Stimulated activated CD4-positive, alpha-beta T cell treated with anti-CD3 and anti-CD28 coated beads, Interleukin-1b, Interleukin-23, amount 100 ng/mL, for 4 hours (primary cell): ENCODE measurements at regions not wholly inside any gene's neighbourhood (a gene's known extent, or its start where the extent isn't known, plus 50 kb on each side); places are given as distances from the start of the nearest gene placed in this dataset.

ENCODE experiments used
- DNase-seq, 2 donors: peaks; one replicate each; pipeline ENCODE4 v3.0.0-alpha.2; 2020; ENCODE audit warnings: low read depth in 2 of 2

DNA sequence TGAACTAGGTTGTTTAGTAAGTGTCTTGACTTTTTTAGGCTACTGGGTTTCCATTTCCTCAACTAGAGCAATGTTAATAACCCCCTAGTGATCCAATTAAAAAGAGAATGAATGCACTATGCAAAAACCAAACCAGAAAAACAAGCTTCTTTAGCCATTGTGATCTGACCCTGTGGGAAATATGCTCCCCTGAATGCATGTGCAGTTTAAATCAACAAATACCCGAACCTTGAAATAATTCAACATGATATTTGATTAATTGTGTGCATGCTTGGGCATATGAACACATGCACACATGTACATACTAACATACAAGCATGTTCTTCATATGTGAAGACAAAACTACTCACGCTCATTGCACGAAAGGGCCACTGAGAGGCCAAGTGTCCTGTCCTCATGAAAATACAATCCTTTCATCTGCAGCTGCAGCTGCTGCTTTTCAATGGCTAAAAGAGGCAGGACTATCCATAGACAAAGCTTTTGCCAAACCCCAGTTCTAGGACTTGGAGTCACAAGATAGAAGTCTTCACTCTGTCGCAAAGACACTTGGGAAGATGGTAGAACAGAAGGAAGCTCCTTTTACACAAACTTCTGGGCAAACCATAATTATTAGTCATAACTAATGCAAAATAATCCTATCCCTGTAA lies 207.1 kb upstream of the POU3F2 start:
- no peak for DNase-seq

DNA sequence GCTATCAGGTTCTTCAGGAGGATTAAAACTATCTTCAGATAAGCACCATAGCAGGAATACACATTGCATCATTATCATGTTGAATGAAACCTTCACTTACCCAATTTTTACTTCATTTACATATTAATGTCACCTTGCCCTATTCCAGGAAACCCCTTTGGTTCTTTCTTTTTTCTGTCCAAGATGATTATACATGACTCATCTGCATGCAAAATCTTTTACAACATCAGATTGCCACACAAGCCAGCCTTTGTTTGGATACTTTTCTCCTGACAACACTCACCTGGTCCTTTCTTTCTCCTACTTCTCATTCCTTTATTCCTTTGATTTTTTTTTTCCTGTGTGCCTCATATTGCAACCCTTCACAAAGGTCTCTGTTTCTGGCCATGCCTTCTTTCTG lies 200.5 kb upstream of the POU3F2 start:
- no peak for DNase-seq

DNA sequence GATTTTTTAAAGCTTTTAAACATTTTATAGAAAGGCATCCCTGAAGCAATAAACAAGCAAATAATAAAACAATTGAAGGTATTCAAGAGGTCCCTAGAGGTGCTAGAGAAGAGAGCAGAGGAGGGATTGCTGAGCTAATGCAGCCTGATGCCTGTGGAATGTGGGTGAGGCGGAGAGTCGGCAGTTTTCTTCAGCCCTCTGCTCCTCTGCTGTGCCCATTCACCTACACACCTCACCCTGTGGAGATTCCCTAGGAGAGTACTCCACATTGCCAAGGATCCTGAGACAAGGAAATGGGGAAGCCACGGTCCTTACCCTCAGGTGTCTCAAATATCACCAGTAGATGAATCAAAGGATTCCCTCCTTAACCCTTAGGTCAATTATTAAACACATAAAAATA lies 199.8 kb upstream of the POU3F2 start:
- DNase-seq: no peak

DNA sequence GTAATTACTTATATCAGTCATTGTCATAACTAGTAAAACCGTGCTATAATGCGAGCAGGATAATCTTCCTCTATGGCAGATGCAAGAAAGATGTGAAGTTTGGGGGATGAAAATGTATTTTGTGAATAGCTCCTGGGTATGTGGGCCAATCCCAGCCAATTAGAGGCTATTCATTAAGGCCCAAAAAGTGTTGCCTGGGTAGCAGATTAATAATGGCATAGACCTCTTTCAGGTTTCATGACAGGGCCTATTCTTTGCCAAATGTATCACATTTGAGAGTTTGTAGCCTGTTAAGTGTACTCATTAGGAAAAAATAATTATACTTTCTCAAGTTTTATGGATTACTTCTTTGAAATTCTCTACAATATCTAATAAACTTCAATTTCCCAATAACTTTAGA lies 199.2 kb upstream of the POU3F2 start:
- no peak for DNase-seq

DNA sequence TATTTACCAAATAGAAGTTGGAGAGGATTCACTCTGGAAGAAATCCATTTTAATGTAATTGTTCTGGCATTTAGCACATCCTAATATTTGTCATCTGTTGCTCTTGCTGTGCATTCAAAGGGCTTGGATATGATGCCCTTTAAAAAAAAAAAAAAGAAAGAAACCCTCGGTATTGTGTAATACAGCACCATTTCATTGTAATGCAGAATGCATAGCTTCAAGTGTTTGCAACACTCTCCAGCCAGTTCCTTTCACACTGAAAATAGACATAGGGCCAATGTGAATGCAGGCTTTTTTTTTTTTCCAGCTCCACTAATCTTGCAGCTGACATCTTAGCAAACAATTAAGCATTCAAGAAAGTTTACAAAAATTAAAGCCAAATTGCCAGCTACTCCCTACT lies 197.4 kb upstream of the POU3F2 start:
- DNase-seq: no peak

DNA sequence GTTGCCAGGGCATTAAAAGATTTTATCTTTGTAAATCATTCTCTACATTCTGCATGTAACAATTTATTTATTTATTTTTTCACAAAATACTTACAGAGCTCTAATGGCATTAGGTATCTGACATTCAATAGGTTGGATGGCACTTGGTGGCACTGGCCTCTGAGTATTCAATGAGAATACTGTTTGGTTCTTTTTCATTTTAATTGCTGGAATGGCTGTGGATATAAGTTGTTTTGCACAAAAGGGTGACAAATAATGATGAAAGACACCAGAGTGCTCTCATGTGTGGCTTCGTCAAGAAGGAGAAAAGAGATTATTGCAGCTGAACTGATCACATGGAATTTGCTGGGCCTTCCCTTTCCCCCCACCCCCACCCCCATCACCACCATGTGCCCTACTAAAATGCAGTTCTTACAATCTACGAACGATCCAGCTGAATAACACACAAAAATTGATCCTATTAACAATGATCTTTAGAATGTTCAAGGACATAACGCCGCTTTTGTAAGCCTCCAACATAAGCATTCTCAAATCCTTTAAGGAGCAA lies 195.2 kb upstream of the POU3F2 start:
- DNase-seq: no peak

DNA sequence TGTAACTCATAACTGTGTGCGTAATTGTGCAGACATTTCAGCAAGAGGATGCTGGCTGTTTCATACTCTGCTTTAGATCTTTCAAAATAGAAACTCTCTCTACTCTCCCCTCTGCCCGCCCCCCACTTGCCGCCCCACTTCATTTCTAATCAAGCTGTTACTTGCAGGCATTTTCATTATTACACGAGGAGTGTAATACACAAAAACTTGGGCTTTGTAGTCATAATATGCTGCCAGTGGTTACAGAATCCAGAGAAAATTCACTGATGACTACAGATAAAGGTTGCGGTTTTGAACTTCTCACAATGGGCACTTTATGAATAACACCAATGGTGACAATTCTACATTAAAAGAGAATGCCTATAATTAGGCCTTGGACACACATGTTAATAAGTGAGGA lies 194.0 kb upstream of the POU3F2 start:
- DNase-seq: no peak

DNA sequence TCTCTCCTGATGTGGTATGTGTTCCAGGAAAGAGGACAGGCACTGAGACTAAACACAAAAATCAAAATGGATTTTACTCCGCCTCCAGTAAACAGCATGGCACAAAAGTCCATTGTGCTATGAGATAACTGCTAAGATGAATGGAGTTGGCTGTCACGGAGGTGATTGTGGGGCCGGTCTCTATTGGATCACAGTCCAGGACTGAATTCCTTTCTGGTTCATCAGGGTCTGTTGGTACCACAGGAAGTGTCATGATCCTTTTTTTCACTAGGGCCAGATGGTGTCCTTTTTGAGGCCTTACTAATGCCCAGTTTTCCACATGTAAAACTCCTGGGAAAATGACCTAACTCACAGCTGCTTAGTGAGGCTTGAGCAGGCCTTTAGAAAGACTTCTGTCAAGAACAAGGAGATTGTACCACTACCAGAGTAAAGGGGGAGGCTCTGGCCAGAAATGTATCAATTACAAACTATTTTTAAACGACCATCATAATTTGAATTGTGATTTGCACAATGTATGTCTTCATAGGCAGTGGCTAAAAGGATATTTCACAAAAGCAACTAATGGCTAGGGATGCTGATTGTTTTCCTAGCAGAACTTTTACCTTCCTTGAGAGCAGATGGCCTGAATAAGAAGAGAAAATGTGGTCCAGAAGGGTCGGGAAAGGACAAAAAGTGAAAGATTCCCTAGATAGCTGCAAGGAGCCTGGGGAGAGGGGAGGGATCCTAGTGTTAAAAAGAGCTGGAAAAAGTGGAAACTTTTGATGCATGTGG lies 192.2 kb upstream of the POU3F2 start:
- DNase-seq: no peak

DNA sequence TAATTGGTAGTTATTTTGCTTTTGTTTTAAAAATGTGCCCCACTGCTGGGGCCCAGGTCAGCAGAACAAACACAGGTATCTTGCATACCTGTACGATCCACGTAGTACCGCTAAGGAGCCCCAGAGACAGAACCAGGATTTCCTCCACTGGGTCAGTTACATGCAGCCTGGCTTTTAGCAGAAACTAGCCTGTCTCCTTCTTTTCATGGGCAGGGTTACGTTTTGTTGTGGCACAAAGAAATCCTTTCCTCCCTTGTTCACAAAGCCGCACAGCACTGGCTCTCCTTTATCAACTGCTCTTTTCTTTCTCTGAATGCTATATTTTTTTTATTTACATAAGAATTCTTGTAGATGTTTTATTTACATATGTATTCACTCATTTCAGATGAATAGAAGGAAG lies 190.3 kb upstream of the POU3F2 start:
- no peak for DNase-seq

DNA sequence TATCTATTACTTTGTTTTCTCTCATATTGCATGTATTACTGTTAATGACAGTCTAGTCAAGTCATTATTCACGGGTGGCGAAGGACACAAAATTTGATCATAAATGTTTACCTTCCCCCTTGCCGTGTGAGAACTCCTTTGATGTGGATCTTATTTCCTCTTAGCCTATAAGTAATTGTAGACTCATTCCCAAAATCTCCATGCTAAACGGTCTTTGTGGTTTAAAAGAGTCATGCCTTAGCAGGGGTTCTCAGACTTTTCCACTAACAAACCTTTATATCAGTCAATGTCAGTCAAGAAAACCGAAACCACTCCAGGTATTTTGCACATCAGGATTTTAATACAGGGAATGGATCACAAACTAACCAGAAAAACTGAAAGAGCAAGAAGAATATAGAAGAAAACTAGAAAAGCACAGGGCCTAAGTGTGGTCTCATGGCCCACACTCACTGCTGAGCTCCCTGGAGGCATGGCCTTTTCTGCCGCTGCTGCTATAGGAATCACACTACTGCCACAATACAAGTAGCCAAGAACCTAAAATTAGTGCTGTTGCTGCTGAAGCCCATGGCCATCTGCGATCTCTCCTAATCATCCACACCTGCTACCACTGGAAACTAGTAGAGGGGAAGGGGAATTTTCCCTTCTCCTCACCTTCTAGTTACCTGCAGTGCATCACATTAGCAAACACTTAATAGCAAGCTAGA lies 186.0 kb upstream of the POU3F2 start:
- no peak for DNase-seq

DNA sequence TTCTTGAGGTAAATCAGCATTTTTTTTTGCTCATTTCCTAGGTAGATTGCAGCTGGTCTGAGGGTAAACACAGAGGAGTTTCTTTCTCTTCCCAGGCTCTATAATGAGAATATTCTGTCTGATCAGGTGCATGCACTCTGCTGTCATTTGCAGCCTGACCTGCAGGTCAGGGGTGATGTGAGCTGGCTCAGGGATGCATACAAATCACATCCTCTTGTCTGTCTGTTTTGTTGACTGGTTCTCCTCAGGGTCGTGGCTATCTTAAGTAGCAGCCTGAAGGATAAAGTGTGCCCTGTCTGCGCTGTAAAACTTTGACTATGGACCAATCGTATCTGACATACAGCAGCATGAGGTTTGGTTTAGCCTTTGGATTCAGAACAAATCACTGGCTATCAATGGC lies 183.4 kb upstream of the POU3F2 start:
- no peak for DNase-seq

DNA sequence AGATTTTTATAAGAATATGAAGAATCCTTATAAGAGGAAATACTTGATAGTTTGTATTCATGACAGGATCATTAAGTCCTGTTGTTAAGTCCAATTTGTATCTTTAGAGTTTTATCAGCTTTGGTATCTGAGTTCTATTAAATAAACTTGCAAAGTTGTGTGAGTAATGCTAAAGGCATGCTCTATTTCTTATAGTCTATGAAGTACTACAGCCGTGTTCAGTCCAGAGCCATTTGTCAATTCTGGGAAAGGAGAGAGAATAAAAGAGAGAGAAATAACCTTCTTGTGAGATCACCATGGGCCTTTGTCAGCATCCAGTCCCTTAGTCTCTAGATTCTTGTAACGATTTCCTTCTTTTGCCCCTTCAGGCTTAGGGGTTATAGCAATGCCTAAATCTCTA lies 181.2 kb upstream of the POU3F2 start:
- no peak for DNase-seq

DNA sequence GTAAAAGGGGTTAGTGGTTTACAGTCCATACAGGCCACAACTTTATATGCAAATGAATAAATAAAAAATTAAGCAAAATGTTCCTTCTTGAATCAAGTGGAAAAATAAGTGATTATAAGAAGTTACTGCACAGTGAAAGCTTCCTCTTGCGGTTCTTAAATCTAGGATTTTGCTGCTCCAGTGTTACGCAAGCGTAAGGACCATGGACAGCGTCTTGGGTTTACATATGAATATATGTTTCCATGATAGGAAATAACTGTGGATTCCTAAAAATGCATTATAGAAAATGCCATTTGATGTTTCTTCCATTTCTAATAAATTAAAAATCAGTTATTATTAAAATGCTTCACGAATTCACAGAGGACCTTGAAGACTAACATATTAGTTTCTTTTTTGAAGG lies 176.6 kb upstream of the POU3F2 start:
- no peak for DNase-seq

DNA sequence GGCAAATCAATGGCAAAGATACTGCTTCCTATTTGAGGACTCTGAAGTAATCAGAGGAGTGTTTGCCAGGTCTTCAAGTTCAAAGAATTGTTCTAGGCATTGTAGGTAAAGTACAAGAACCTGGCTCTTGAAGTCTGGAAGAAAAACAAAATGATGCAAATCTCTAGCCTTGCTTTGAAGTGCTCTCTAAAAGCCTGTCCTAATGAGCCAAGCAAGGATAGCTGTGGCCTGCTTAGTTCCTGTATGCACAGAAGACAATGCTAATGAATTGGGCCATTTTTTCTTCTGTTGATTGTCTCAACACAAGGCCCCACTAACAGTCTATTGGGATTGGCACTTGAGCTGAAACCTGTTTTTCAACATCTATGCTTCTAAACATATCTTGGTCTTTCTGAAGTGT lies 165.0 kb upstream of the POU3F2 start:
- DNase-seq: no peak

DNA sequence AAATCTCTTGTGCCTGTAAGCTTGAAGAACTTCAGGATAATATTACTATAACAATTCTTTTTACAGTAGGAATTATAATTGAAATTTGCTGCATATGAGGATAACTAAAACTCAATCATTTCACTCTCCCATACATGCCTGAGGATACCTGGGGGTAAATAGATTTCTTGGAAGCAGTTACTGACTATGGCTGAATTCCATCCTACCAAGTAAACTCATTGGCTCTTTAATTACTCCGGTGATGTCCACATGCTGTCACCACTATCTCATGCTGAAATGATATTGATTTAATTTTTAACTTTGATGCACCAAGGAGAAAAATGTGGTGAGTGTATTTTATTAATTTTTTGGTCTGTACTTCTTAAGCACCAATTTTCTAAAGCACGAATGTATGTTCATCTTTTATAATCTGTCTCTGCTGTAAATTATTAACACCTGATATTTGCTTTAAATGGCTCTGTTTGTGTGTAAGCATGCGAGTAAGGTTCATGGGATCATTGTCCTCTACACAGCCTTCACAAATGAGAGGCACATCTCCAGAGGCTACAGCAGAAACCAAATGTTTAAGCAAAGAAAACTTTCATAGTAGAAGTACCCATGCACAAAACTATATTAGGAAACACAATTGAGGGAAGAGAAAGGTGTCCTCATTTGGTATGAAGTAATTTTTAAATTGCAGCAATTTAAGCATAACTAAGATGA lies 164.2 kb upstream of the POU3F2 start:
- DNase-seq: no peak

DNA sequence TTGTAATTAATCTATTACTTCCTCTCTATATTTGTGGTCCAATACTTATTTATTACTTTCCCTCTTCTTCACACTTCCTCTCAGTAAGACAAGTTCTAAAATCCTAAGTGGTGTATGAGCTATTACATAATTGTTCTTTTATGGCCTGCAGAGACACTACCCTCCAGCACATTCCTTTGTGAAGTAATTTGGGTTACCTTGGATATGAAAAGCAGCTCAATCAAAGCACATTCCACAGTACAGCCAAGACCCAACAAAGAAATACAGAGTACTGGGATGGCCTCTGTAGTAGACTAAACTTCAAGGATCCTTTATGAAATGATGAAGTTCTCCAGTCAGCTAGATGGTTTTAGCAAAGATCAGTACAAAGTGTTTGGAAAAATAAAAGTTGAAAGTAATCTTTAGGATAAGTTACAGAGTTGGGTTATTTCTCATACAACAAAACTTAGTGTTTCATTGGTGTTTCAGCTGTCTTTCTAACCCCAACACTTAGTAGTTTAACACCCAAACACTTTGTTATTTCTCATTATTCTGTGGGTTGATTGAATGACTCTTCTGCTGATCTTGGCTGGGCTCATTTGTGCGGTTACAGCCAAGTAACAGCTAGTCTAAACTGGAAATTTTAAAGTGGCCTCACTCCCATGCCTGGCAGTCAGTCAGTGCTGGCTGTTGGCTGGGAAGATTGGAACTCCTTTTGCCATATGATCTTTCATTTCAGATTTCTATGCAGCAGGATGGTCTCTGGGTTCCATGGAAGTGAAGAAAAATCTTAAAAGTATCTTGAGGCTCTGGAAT lies 161.5 kb upstream of the POU3F2 start:
- DNase-seq: no peak

DNA sequence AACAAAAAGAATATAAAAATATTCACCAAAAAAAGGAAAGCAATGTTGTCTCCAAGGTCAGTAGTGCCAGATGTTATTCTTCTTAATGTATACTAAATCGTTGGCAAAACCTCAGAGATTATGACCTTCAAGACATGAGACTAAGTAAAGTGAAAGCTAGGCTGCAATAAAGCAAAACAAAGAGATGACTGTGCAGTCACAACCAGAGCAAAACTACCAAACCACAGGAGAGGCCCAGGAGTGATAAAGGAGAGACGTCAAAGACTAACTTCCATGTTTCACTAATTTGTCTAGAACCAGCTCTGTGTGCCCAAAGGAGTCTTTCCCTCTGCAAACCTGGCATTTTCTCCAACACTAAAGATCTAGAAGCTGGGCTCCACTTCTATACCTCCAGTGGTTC lies 155.9 kb upstream of the POU3F2 start:
- DNase-seq: no peak

DNA sequence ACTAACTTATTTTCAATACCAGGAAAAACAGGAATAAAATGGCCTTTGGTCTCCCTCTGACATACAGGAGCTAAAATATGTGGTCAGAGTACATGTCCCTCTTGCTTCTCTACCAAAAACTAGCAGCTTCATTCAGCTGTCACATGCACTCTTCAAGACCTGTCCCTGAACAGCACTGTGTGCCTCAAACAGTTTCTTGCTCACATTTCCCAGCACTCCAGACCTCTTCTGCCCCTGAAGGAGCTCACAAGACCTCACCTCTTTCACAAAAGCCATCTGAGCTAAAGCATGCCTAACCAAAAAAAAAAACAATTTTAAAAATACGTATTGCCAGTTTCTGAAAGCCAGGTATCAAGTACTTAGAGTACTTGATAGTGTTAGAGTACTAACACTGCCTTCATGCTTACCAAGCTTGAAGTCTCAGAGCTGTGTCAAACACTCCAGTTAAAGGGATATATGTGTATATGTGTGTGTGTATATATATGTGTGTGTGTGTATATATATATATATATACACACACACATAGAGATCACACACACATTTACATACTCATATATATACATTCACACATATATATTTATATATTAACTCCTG lies 148.3 kb upstream of the POU3F2 start:
- no peak for DNase-seq

DNA sequence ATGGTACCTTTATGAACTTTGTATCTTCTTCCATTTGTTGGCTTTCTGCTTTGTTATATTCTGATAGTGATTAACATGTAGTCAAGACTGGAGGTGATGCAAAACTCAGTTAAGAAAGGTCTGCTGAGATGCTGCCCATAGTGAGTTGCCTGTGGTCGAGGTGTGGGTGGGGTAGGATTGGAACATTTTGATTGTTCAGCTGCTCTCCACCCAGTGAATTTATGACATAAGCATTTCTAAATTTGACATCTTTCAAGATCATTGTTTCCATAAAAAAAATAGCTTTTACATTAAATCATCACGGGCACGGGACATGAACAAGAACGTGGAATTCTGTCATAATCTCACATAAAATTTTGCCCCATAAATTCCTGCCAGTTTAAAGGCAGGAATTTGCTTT lies 146.6 kb upstream of the POU3F2 start:
- no peak for DNase-seq

DNA sequence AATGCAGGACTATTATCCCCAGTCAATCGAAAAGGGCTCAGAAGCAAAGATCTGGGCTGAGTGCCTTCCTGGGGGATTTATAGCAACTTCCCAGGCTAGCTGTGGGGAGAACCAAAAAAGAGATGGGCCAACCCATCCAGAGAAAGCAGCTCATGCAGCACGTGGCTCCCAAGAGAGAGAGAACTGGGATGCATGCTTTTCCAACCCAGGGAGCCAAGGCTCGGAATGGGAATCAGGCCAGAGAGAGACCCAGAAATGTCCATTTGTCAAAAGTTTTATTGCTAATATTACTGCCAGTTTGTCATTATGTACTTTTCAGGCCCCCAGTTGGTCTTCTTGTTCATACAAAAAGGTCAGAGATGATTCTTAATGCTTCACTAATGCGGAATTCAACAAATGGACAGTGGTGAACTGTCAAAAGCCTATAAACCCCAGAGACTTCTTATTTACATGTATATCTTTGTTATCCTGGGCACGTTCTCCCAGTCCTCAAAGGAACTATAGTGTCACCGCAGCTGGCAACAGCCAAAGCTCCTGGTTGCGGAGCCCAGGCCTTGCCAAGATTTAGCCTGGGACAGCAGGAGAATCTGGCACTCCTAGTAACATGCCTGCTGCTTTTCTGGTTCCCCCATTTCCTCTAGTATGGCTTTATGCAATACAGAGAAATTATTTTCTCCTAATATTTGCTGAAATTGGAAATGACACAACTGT lies 139.1 kb upstream of the POU3F2 start:
- DNase-seq: no peak
